Tongue (tissue), 1 donor: ENCODE measurements at regions not wholly inside any gene's neighbourhood (a gene's known extent, or its start where the extent isn't known, plus 50 kb on each side); places are given as distances from the start of the nearest gene placed in this dataset.
A peak's percentile ranks its signal among the peaks of the same experiment; 100 is the strongest.

ENCODE experiments used
- DNase-seq: peaks from one replicate; pipeline ENCODE4 v3.0.0-alpha.2; 2015

GRCh38 chr21:39124681-39125251 lies 58.5 kb downstream of the PSMG1 start:
- DNase-seq, result peak; percentile 61

GRCh38 chr21:39123375-39123774 lies 59.9 kb downstream of the PSMG1 start:
- DNase-seq, result no peak

- DNase-seq, result no peak
These were observed 61.5 kb downstream of the PSMG1 start for GRCh38 chr21:39121600-39122355.

GRCh38 chr21:39120876-39121599 lies 62.2 kb downstream of the PSMG1 start:
- no peak for DNase-seq

- no peak for DNase-seq
These were observed 63.4 kb downstream of the PSMG1 start for GRCh38 chr21:39119891-39120290.

- DNase-seq, result no peak
These were observed 64.5 kb downstream of the PSMG1 start for GRCh38 chr21:39118604-39119215.

GRCh38 chr21:39118061-39118460 lies 65.2 kb downstream of the PSMG1 start:
- no peak for DNase-seq

GRCh38 chr21:39117440-39117970 lies 65.7 kb downstream of the PSMG1 start:
- no peak for DNase-seq

GRCh38 chr21:39116761-39117439 lies 66.4 kb downstream of the PSMG1 start:
- DNase-seq, result no peak

- DNase-seq, result no peak
These were observed 67.5 kb downstream of the PSMG1 start for GRCh38 chr21:39115576-39116235.

GRCh38 chr21:39114871-39115575 lies 68.2 kb downstream of the PSMG1 start:
- no peak for DNase-seq

- DNase-seq, result peak; percentile 66
These were observed 71.2 kb downstream of the PSMG1 start for GRCh38 chr21:39111931-39112550.

- no peak for DNase-seq
These were observed 72.8 kb downstream of the PSMG1 start for GRCh38 chr21:39110431-39110830.

GRCh38 chr21:39109596-39110210 lies 73.5 kb downstream of the PSMG1 start:
- no peak for DNase-seq

- no peak for DNase-seq
These were observed 74.1 kb downstream of the PSMG1 start for GRCh38 chr21:39109163-39109530.

GRCh38 chr21:39108291-39109162 lies 74.7 kb downstream of the PSMG1 start:
- no peak for DNase-seq

GRCh38 chr21:39107739-39108138 lies 75.5 kb downstream of the PSMG1 start:
- DNase-seq, result no peak

GRCh38 chr21:39106881-39107462 lies 76.3 kb downstream of the PSMG1 start:
- no peak for DNase-seq

- DNase-seq, result no peak
These were observed 77.4 kb downstream of the PSMG1 start for GRCh38 chr21:39105836-39106235.
